Transverse colon (tissue), 4 donors: ENCODE measurements at regions not wholly inside any gene's neighbourhood (a gene's known extent, or its start where the extent isn't known, plus 50 kb on each side); places are given as distances from the start of the nearest gene placed in this dataset.

Experiments used
- DNase-seq: peaks from one replicate; pipeline ENCODE4 v3.0.0-alpha.2; 2019
- H3K27ac ChIP-seq, 4 donors: fragments of 200-600 bp; sonication (generic); 2 replicates each; pipeline ENCODE4 v1.5.1; 2016 to 2018; ENCODE audit warnings: inconsistent platforms in 4 of 4
- H3K27me3 ChIP-seq: fragments of 200-600 bp; sonication (generic); 2 replicates; pipeline ENCODE4 v1.5.1; 2017; ENCODE audit warnings: inconsistent platforms
- H3K36me3 ChIP-seq, 4 donors: fragments of 200-600 bp; sonication (generic); 2 replicates each; pipeline ENCODE4 v1.5.1; 2017 to 2019; ENCODE audit warnings: inconsistent platforms in 4 of 4
- H3K4me1 ChIP-seq, 4 donors: fragments of 200-600 bp; sonication (generic); 2 replicates each; pipeline ENCODE4 v1.5.1; 2017 to 2020; ENCODE audit warnings: inconsistent platforms in 4 of 4
- H3K4me3 ChIP-seq, 4 donors: fragments of 200-600 bp; sonication (generic); 1 replicate in 1 of 4; 2 replicates in 3 of 4; pipeline versions ENCODE4 v1.5.1 to v1.6.1; 2017 to 2019; ENCODE audit warnings: inconsistent platforms in 4 of 4
- H3K9me3 ChIP-seq, 2 donors: fragments of 200-600 bp; sonication (generic); 2 replicates each; pipeline ENCODE4 v1.5.1; 2017 to 2019; ENCODE audit warnings: inconsistent platforms in 2 of 2
- EP300 ChIP-seq: sonication (generic); formaldehyde crosslinking; IDR thresholded peaks from one replicate; pipeline ENCODE4 v1.6.1; 2017; ENCODE audit warnings: antibody characterized with exemption, low read depth
- POLR2A ChIP-seq: fragments of 450-650 bp; IDR thresholded peaks from one replicate; pipeline ENCODE4 v1.6.1; 2016; ENCODE audit warnings: antibody characterized with exemption, mild to moderate bottlenecking, moderate library complexity
- POLR2AphosphoS5 ChIP-seq, 3 donors: sonication (generic); formaldehyde crosslinking; IDR thresholded peaks; one replicate each; pipeline ENCODE4 v1.6.1; 2016; ENCODE audit warnings: antibody characterized with exemption in 3 of 3
- WGBS, 2 donors: methylation state at CpG; one replicate each; pipeline ENCODE4 v1.1.5; 2018; ENCODE audit warnings: low coverage in 1 of 2; 5-methylcytosine and 5-hydroxymethylcytosine counted together
- in situ Hi-C, 4 donors: fragments of 200-750 bp; cut with MboI; loops; one replicate each; pipeline versions ENCODE4 v1.15.0 to v1.15.1; 2017; ENCODE audit warnings: low sequenced_read_pairs in 3 of 4, low pct_ligation_motif_present in 1 of 4, low pct_unique_long_range_greater_than_20kb in 1 of 4
- intact Hi-C: fragments of 100-400 bp; cut with DNase I; formaldehyde crosslinking; loops from one replicate; pipeline ENCODE4 v1.15.1; 2023; ENCODE audit warnings: low total_unique reads
- TF ChIP-seq, protein P1 (sequence below), 5 experiments: fragments of 200-600 bp in 3 of 5; fragments of 450-650 bp in 2 of 5; sonication (generic) in 3 of 5; IDR thresholded peaks; 1 replicate in 2 of 5; 2 replicates in 3 of 5; pipeline ENCODE4 v1.5.1; 2016 to 2017; ENCODE audit warnings: antibody characterized with exemption in 5 of 5, inconsistent platforms in 3 of 5, mild to moderate bottlenecking in 2 of 5, moderate library complexity in 1 of 5

DNA sequence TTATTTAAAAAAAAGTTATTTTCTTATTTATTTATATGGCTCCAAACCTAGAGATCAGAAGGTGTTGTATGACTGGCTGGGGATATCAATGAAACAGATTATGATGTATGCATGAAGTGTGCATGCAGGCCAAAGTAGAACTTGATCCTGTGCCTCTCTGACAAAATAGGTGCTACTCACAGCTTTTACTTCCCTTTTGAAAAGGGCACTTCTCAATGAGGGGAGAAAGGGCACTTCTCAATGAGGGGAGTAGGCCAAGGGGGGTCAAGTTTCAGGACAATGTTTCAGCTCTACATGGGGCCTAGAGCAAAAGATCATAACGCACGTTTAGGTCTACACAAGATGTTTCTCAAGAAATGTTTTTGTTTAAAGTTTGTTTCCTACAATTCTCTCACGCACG, 397.5 kb downstream of the ETS1 start:
- H3K36me3 ChIP-seq, result no peaks in the 10 kb centered on the region
- peaks cover 0 to 3% (median 0%) of the 10 kb centered on the region in 4 donors for H3K4me1 ChIP-seq
- no peak overlapping the region for H3K27ac ChIP-seq
- no peak for TF ChIP-seq EP300
- TF ChIP-seq, protein P1, sequence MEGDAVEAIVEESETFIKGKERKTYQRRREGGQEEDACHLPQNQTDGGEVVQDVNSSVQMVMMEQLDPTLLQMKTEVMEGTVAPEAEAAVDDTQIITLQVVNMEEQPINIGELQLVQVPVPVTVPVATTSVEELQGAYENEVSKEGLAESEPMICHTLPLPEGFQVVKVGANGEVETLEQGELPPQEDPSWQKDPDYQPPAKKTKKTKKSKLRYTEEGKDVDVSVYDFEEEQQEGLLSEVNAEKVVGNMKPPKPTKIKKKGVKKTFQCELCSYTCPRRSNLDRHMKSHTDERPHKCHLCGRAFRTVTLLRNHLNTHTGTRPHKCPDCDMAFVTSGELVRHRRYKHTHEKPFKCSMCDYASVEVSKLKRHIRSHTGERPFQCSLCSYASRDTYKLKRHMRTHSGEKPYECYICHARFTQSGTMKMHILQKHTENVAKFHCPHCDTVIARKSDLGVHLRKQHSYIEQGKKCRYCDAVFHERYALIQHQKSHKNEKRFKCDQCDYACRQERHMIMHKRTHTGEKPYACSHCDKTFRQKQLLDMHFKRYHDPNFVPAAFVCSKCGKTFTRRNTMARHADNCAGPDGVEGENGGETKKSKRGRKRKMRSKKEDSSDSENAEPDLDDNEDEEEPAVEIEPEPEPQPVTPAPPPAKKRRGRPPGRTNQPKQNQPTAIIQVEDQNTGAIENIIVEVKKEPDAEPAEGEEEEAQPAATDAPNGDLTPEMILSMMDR (IDR thresholded peaks at IDR 0.05), result no peak
- TF ChIP-seq POLR2A, result no peak
- no peak for TF ChIP-seq POLR2AphosphoS5 (IDR thresholded peaks at IDR 0.05)
- H3K27me3 ChIP-seq, result no peaks in the 10 kb centered on the region
- in situ Hi-C loops (no loop called here), intact Hi-C loops (no loop called here)
- no peaks in the 10 kb centered on the region for H3K9me3 ChIP-seq
- WGBS, 2 donors, result 77 to 85% methylated on average over 4 of the region's 4 CpGs
- no peak for DNase-seq
- no peak overlapping the region for H3K4me3 ChIP-seq

DNA sequence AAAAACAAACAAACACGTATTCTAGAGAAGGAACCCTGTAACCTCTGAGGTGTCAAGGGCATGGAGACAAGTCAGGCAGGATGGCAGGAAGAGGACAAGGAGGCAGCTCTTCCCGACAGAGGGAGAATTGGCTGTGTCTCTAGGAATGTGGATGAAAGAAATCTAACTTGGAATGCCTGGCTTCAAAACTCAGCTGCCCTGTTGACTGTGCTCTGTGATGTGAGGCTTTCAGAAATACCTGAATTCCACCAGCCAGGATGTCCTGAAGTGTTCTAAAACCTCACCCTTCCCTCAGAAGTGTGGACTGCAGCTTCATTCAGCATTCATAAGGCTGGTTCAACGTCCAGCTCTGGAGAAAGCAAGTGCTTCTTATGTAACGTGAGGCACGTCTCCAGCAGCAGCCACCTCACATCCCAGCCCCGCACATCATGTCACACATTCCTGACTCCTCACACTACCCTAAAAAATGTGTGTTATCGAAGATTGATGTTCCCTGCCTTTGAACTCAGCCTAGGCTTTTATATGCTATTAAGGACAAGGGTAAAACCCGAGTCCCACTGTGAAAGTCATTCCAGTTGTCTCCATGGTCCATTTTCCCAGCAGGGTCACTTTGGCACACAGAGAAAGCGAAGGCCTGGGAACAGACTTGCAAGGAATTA, 398.9 kb downstream of the ETS1 start:
- in situ Hi-C loops, result no loop called here
- TF ChIP-seq, protein P1 (IDR thresholded peaks at IDR 0.05), result no peak
- TF ChIP-seq POLR2AphosphoS5 (IDR thresholded peaks at IDR 0.05) (no peak), EP300 (no peak), POLR2A (no peak)
- no peaks in the 10 kb centered on the region for H3K36me3 ChIP-seq
- H3K4me1 ChIP-seq, result no peaks in the 10 kb centered on the region
- WGBS, 2 donors, result 84 to 88% methylated on average over 7 to 9 of the region's 9 CpGs
- no peak overlapping the region for H3K27ac ChIP-seq
- H3K4me3 ChIP-seq, result no peak overlapping the region
- H3K27me3 ChIP-seq, result no peaks in the 10 kb centered on the region
- DNase-seq, result no peak
- no peaks in the 10 kb centered on the region for H3K9me3 ChIP-seq
- intact Hi-C loops, result no loop called here

- no peak for DNase-seq
- 94 to 100% methylated on average over 1 of the region's 1 CpG for WGBS, 2 donors
- H3K36me3 ChIP-seq, result no peaks in the 10 kb centered on the region
- no peaks in the 10 kb centered on the region for H3K27me3 ChIP-seq
- in situ Hi-C loops (no loop called here), intact Hi-C loops (no loop called here)
- TF ChIP-seq POLR2AphosphoS5 (IDR thresholded peaks at IDR 0.05) (no peak), EP300 (no peak), POLR2A (no peak)
- TF ChIP-seq, protein P1 (IDR thresholded peaks at IDR 0.05), result no peak
- no peak overlapping the region for H3K27ac ChIP-seq
- no peaks in the 10 kb centered on the region for H3K4me1 ChIP-seq
- no peak overlapping the region for H3K4me3 ChIP-seq
- no peaks in the 10 kb centered on the region for H3K9me3 ChIP-seq
Measured at GRCh38 chr11:128187835-128188234, 399.5 kb downstream of the ETS1 start.

GRCh38 chr11:128187377-128187776, 400.0 kb downstream of the ETS1 start:
- H3K36me3 ChIP-seq, result no peaks in the 10 kb centered on the region
- H3K9me3 ChIP-seq, result no peaks in the 10 kb centered on the region
- TF ChIP-seq POLR2A (no peak), POLR2AphosphoS5 (IDR thresholded peaks at IDR 0.05) (no peak), EP300 (no peak)
- TF ChIP-seq, protein P1 (IDR thresholded peaks at IDR 0.05), result no peak
- H3K27ac ChIP-seq, result no peak overlapping the region
- in situ Hi-C loops (no loop called here), intact Hi-C loops (no loop called here)
- H3K4me1 ChIP-seq, result no peaks in the 10 kb centered on the region
- H3K4me3 ChIP-seq, result no peak overlapping the region
- no peaks in the 10 kb centered on the region for H3K27me3 ChIP-seq
- DNase-seq, result no peak
- WGBS, 2 donors, result 80 to 85% methylated on average over 4 of the region's 4 CpGs
